ENCODE measurements at regions not wholly inside any gene's neighbourhood (a gene's known extent, or its start where the extent isn't known, plus 50 kb on each side); places are given as distances from the start of the nearest gene placed in this dataset.
"Not testable (repeated sequence)": the region's sequence is repeated elsewhere in the genome, so short reads cannot be mapped to it uniquely, and the experiment has no call there.

GRCh38 chr11:42976636-42977217 is 335.1 kb upstream of the API5 start:
- Histone ChIP-seq H3K27ac (no peak overlapping the region), H3K9me3 (no peaks in the 10 kb centered on the region), H3K4me3 (no peak overlapping the region), H3K4me1 (no peaks in the 10 kb centered on the region), H3K27me3 (no peaks in the 10 kb centered on the region), H3K36me3 (no peaks in the 10 kb centered on the region)
- no peak for DNase-seq
- no peak for TF ChIP-seq CTCF (IDR thresholded peaks at IDR 0.05)
- TF ChIP-seq POLR2A (IDR thresholded peaks at IDR 0.05) = no peak
- intact Hi-C loops (cut with DNase I; ENCODE audit: low total_unique reads) = no loop called here

- intact Hi-C loops (cut with DNase I; ENCODE audit: low total_unique reads) = no loop called here
- Histone ChIP-seq H3K4me3 (no peak overlapping the region), H3K9me3 (no peaks in the 10 kb centered on the region), H3K36me3 (no peaks in the 10 kb centered on the region), H3K27me3 (no peaks in the 10 kb centered on the region), H3K27ac (no peak overlapping the region), H3K4me1 (no peaks in the 10 kb centered on the region)
- DNase-seq = no peak
- TF ChIP-seq POLR2A (IDR thresholded peaks at IDR 0.05) (no peak), CTCF (IDR thresholded peaks at IDR 0.05) (no peak)
These were observed 319.2 kb upstream of the API5 start for GRCh38 chr11:42992594-42992993.

- DNase-seq = no peak
- no peaks in the 10 kb centered on the region for H3K4me1 ChIP-seq
- intact Hi-C loops (cut with DNase I; ENCODE audit: low total_unique reads) = no loop called here
- H3K27ac ChIP-seq = no peak overlapping the region
- H3K36me3 ChIP-seq = no peaks in the 10 kb centered on the region
- no peak overlapping the region for H3K4me3 ChIP-seq
- H3K27me3 ChIP-seq = no peaks in the 10 kb centered on the region
- no peaks in the 10 kb centered on the region for H3K9me3 ChIP-seq
- no peak for TF ChIP-seq POLR2A (IDR thresholded peaks at IDR 0.05)
- no peak for TF ChIP-seq CTCF (IDR thresholded peaks at IDR 0.05)
These were observed 315.1 kb upstream of the API5 start for GRCh38 chr11:42996421-42997307.

GRCh38 chr11:43004879-43005278 is 306.9 kb upstream of the API5 start:
- DNase-seq; H3K9me3 ChIP-seq; H3K4me3 ChIP-seq; H3K27me3 ChIP-seq; H3K27ac ChIP-seq; H3K36me3 ChIP-seq; H3K4me1 ChIP-seq; intact Hi-C loops (cut with DNase I; ENCODE audit: low total_unique reads): not testable (repeated sequence)

GRCh38 chr11:43010042-43010441 is 301.8 kb upstream of the API5 start:
- no peak for TF ChIP-seq CTCF (IDR thresholded peaks at IDR 0.05)
- no peak for TF ChIP-seq POLR2A (IDR thresholded peaks at IDR 0.05)
- no peak overlapping the region for H3K27ac ChIP-seq
- no peaks in the 10 kb centered on the region for H3K4me1 ChIP-seq
- no peak overlapping the region for H3K4me3 ChIP-seq
- no peak for DNase-seq
- intact Hi-C loops (cut with DNase I; ENCODE audit: low total_unique reads) = no loop called here
- H3K9me3 ChIP-seq = no peaks in the 10 kb centered on the region
- no peaks in the 10 kb centered on the region for H3K36me3 ChIP-seq
- no peaks in the 10 kb centered on the region for H3K27me3 ChIP-seq

Measured in uterus (tissue), 3 donors.